ENCODE measurements at regions not wholly inside any gene's neighbourhood (a gene's known extent, or its start where the extent isn't known, plus 50 kb on each side); places are given as distances from the start of the nearest gene placed in this dataset.
"Not testable (repeated sequence)": the region's sequence is repeated elsewhere in the genome, so short reads cannot be mapped to it uniquely, and the experiment has no call there.

GRCh38 chr9:22815246-22815645 lies 368.6 kb downstream of the DMRTA1 start:
- H3K27ac Mint-ChIP-seq = no peak overlapping the region
- H3K4me3 Mint-ChIP-seq = no peak overlapping the region
- H3K4me1 ChIP-seq (ENCODE audit: insufficient read depth, low read length) = no peaks in the 10 kb centered on the region
- DNase-seq = no peak
- no peaks in the 10 kb centered on the region for H3K9me3 ChIP-seq (ENCODE audit: low read length)
- H3K9me3 Mint-ChIP-seq = peaks cover 0 to 15% (median 7%) of the 10 kb centered on the region in 5 donors
- no peaks in the 10 kb centered on the region for H3K27me3 Mint-ChIP-seq
- no peak overlapping the region for H3K4me3 ChIP-seq (ENCODE audit: low read length)
- no peaks in the 10 kb centered on the region for H3K27me3 ChIP-seq (ENCODE audit: insufficient read depth, low read length, poor library complexity, severe bottlenecking)
- CTCF ChIA-PET = no interaction called here
- POLR2A ChIA-PET = no interaction called here
- no peaks in the 10 kb centered on the region for H3K36me3 ChIP-seq (ENCODE audit: insufficient read depth, low read length)
- H3K27ac ChIP-seq (ENCODE audit: low read depth, low read length) = no peak overlapping the region
- H3K4me1 Mint-ChIP-seq = no peaks in the 10 kb centered on the region
- H3K36me3 Mint-ChIP-seq = no peaks in the 10 kb centered on the region

GRCh38 chr9:22817181-22817580 lies 370.6 kb downstream of the DMRTA1 start:
- Mint-ChIP-seq H3K4me3 (no peak overlapping the region), H3K27me3 (no peaks in the 10 kb centered on the region), H3K27ac (no peak overlapping the region), H3K36me3 (no peaks in the 10 kb centered on the region), H3K4me1 (no peaks in the 10 kb centered on the region), H3K9me3 (peaks cover 0 to 11% (median 4%) of the 10 kb centered on the region in 5 donors)
- DNase-seq = no peak
- H3K27me3 ChIP-seq (ENCODE audit: insufficient read depth, low read length, poor library complexity, severe bottlenecking) = no peaks in the 10 kb centered on the region
- H3K27ac ChIP-seq (ENCODE audit: low read depth, low read length) = no peak overlapping the region
- no peaks in the 10 kb centered on the region for H3K4me1 ChIP-seq (ENCODE audit: insufficient read depth, low read length)
- no peaks in the 10 kb centered on the region for H3K9me3 ChIP-seq (ENCODE audit: low read length)
- ChIA-PET CTCF (no interaction called here), POLR2A (no interaction called here)
- no peak overlapping the region for H3K4me3 ChIP-seq (ENCODE audit: low read length)
- H3K36me3 ChIP-seq (ENCODE audit: insufficient read depth, low read length) = no peaks in the 10 kb centered on the region

GRCh38 chr9:22829236-22829635 lies 382.6 kb downstream of the DMRTA1 start:
- ChIA-PET CTCF (no interaction called here), POLR2A (no interaction called here)
- no peaks in the 10 kb centered on the region for H3K4me1 Mint-ChIP-seq
- no peaks in the 10 kb centered on the region for H3K27me3 Mint-ChIP-seq
- H3K27ac ChIP-seq (ENCODE audit: low read depth, low read length) = no peak overlapping the region
- no peaks in the 10 kb centered on the region for H3K36me3 Mint-ChIP-seq
- no peaks in the 10 kb centered on the region for H3K9me3 ChIP-seq (ENCODE audit: low read length)
- no peak overlapping the region for H3K4me3 Mint-ChIP-seq
- no peaks in the 10 kb centered on the region for H3K36me3 ChIP-seq (ENCODE audit: insufficient read depth, low read length)
- no peak overlapping the region for H3K4me3 ChIP-seq (ENCODE audit: low read length)
- H3K4me1 ChIP-seq (ENCODE audit: insufficient read depth, low read length) = no peaks in the 10 kb centered on the region
- peaks cover 0 to 22% (median 9%) of the 10 kb centered on the region in 5 donors for H3K9me3 Mint-ChIP-seq
- no peaks in the 10 kb centered on the region for H3K27me3 ChIP-seq (ENCODE audit: insufficient read depth, low read length, poor library complexity, severe bottlenecking)
- DNase-seq = no peak
- no peak overlapping the region for H3K27ac Mint-ChIP-seq

- Histone ChIP-seq H3K4me1 (ENCODE audit: insufficient read depth, low read length) (no peaks in the 10 kb centered on the region), H3K9me3 (ENCODE audit: low read length) (no peaks in the 10 kb centered on the region), H3K4me3 (ENCODE audit: low read length) (no peak overlapping the region), H3K27ac (ENCODE audit: low read depth, low read length) (no peak overlapping the region), H3K27me3 (ENCODE audit: insufficient read depth, low read length, poor library complexity, severe bottlenecking) (no peaks in the 10 kb centered on the region), H3K36me3 (ENCODE audit: insufficient read depth, low read length) (no peaks in the 10 kb centered on the region)
- POLR2A ChIA-PET = no interaction called here
- CTCF ChIA-PET = no interaction called here
- Mint-ChIP-seq H3K4me3 (no peak overlapping the region), H3K36me3 (no peaks in the 10 kb centered on the region), H3K27me3 (no peaks in the 10 kb centered on the region), H3K9me3 (peaks cover 0 to 20% (median 2%) of the 10 kb centered on the region in 5 donors), H3K27ac (no peak overlapping the region), H3K4me1 (no peaks in the 10 kb centered on the region)
- DNase-seq = no peak
These were observed 391.6 kb downstream of the DMRTA1 start for GRCh38 chr9:22838266-22838665.

GRCh38 chr9:22840641-22841040 lies 394.0 kb downstream of the DMRTA1 start:
- Histone ChIP-seq H3K4me3 (ENCODE audit: low read length) (no peak overlapping the region), H3K36me3 (ENCODE audit: insufficient read depth, low read length) (no peaks in the 10 kb centered on the region), H3K9me3 (ENCODE audit: low read length) (no peaks in the 10 kb centered on the region), H3K27ac (ENCODE audit: low read depth, low read length) (no peak overlapping the region), H3K27me3 (ENCODE audit: insufficient read depth, low read length, poor library complexity, severe bottlenecking) (no peaks in the 10 kb centered on the region), H3K4me1 (ENCODE audit: insufficient read depth, low read length) (no peaks in the 10 kb centered on the region)
- Mint-ChIP-seq H3K4me1 (no peaks in the 10 kb centered on the region), H3K27me3 (no peaks in the 10 kb centered on the region), H3K27ac (no peak overlapping the region), H3K36me3 (no peaks in the 10 kb centered on the region), H3K4me3 (no peak overlapping the region), H3K9me3 (peaks cover 2 to 17% (median 8%) of the 10 kb centered on the region in 5 donors)
- CTCF ChIA-PET = no interaction called here
- POLR2A ChIA-PET = no interaction called here
- DNase-seq = no peak

- H3K4me3 ChIP-seq (ENCODE audit: low read length); H3K4me1 ChIP-seq (ENCODE audit: insufficient read depth, low read length); POLR2A ChIA-PET; H3K36me3 ChIP-seq (ENCODE audit: insufficient read depth, low read length); H3K27me3 ChIP-seq (ENCODE audit: insufficient read depth, low read length, poor library complexity, severe bottlenecking); CTCF ChIA-PET; H3K9me3 ChIP-seq (ENCODE audit: low read length); H3K27me3 Mint-ChIP-seq; DNase-seq; H3K4me1 Mint-ChIP-seq; H3K36me3 Mint-ChIP-seq; H3K27ac ChIP-seq (ENCODE audit: low read depth, low read length); H3K4me3 Mint-ChIP-seq; H3K27ac Mint-ChIP-seq: not testable (repeated sequence)
- H3K9me3 Mint-ChIP-seq = peaks cover 18 to 38% (median 27%) of the 10 kb centered on the region in 5 donors
These were observed 398.6 kb downstream of the DMRTA1 start for GRCh38 chr9:22845243-22845642.

- no peaks in the 10 kb centered on the region for H3K4me1 Mint-ChIP-seq
- no peak overlapping the region for H3K27ac Mint-ChIP-seq
- no peaks in the 10 kb centered on the region for H3K27me3 Mint-ChIP-seq
- no peaks in the 10 kb centered on the region for H3K36me3 ChIP-seq (ENCODE audit: insufficient read depth, low read length)
- no peak overlapping the region for H3K4me3 Mint-ChIP-seq
- H3K9me3 ChIP-seq (ENCODE audit: low read length) = no peaks in the 10 kb centered on the region
- H3K9me3 Mint-ChIP-seq = peaks cover 5 to 20% (median 12%) of the 10 kb centered on the region in 5 donors
- DNase-seq = no peak
- H3K27ac ChIP-seq (ENCODE audit: low read depth, low read length) = no peak overlapping the region
- no peak overlapping the region for H3K4me3 ChIP-seq (ENCODE audit: low read length)
- ChIA-PET CTCF (no interaction called here), POLR2A (no interaction called here)
- no peaks in the 10 kb centered on the region for H3K27me3 ChIP-seq (ENCODE audit: insufficient read depth, low read length, poor library complexity, severe bottlenecking)
- no peaks in the 10 kb centered on the region for H3K36me3 Mint-ChIP-seq
- H3K4me1 ChIP-seq (ENCODE audit: insufficient read depth, low read length) = no peaks in the 10 kb centered on the region
These were observed 409.4 kb downstream of the DMRTA1 start for GRCh38 chr9:22855980-22856379.

GRCh38 chr9:22857316-22857715 lies 410.7 kb downstream of the DMRTA1 start:
- H3K4me1 Mint-ChIP-seq = no peaks in the 10 kb centered on the region
- POLR2A ChIA-PET = no interaction called here
- Histone ChIP-seq H3K27me3 (ENCODE audit: insufficient read depth, low read length, poor library complexity, severe bottlenecking) (no peaks in the 10 kb centered on the region), H3K27ac (ENCODE audit: low read depth, low read length) (no peak overlapping the region), H3K9me3 (ENCODE audit: low read length) (no peaks in the 10 kb centered on the region), H3K4me3 (ENCODE audit: low read length) (no peak overlapping the region), H3K36me3 (ENCODE audit: insufficient read depth, low read length) (no peaks in the 10 kb centered on the region), H3K4me1 (ENCODE audit: insufficient read depth, low read length) (no peaks in the 10 kb centered on the region)
- no peak overlapping the region for H3K4me3 Mint-ChIP-seq
- CTCF ChIA-PET = no interaction called here
- no peaks in the 10 kb centered on the region for H3K27me3 Mint-ChIP-seq
- no peak for DNase-seq
- H3K27ac Mint-ChIP-seq = no peak overlapping the region
- peaks cover 5 to 22% (median 9%) of the 10 kb centered on the region in 5 donors for H3K9me3 Mint-ChIP-seq
- H3K36me3 Mint-ChIP-seq = no peaks in the 10 kb centered on the region

GRCh38 chr9:22863106-22863505 lies 416.5 kb downstream of the DMRTA1 start:
- Mint-ChIP-seq H3K9me3 (peaks cover 9 to 22% (median 13%) of the 10 kb centered on the region in 5 donors), H3K36me3 (no peaks in the 10 kb centered on the region), H3K4me1 (no peaks in the 10 kb centered on the region), H3K27ac (no peak overlapping the region), H3K4me3 (no peak overlapping the region), H3K27me3 (no peaks in the 10 kb centered on the region)
- no peaks in the 10 kb centered on the region for H3K36me3 ChIP-seq (ENCODE audit: insufficient read depth, low read length)
- no peaks in the 10 kb centered on the region for H3K27me3 ChIP-seq (ENCODE audit: insufficient read depth, low read length, poor library complexity, severe bottlenecking)
- H3K4me3 ChIP-seq (ENCODE audit: low read length) = no peak overlapping the region
- DNase-seq = no peak
- H3K27ac ChIP-seq (ENCODE audit: low read depth, low read length) = no peak overlapping the region
- CTCF ChIA-PET = no interaction called here
- POLR2A ChIA-PET = no interaction called here
- no peaks in the 10 kb centered on the region for H3K4me1 ChIP-seq (ENCODE audit: insufficient read depth, low read length)
- no peaks in the 10 kb centered on the region for H3K9me3 ChIP-seq (ENCODE audit: low read length)
